GM18526 (cell line): ENCODE measurements at regions not wholly inside any gene's neighbourhood (a gene's known extent, or its start where the extent isn't known, plus 50 kb on each side); places are given as distances from the start of the nearest gene placed in this dataset.

ENCODE experiments used
- POLR2A ChIP-seq: IDR thresholded peaks from 3 replicates; pipeline ENCODE4 v1.6.1; 2011; ENCODE audit not compliant: insufficient read length; ENCODE audit errors: extremely low read depth

DNA sequence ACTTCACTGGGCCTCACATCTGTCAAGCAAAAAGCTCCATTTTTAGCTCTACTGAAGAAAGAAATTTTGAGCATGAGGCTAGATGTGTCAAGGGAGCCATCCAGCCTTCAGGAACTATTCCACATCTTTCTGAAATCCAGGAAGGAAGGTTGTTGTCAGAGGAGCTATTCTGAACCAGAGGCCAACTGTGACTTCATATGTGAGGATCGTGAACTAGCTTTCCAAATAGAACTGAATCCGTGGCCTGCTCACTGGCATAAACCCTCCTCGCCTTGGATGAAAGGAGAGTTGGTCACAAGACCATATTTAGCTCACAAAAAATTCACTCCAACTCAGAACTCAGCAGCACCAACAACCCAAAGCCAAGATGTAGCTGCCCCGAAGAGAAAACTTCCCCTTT is 195.8 kb downstream of the FOXO1 start:
- TF ChIP-seq POLR2A = no peak

DNA sequence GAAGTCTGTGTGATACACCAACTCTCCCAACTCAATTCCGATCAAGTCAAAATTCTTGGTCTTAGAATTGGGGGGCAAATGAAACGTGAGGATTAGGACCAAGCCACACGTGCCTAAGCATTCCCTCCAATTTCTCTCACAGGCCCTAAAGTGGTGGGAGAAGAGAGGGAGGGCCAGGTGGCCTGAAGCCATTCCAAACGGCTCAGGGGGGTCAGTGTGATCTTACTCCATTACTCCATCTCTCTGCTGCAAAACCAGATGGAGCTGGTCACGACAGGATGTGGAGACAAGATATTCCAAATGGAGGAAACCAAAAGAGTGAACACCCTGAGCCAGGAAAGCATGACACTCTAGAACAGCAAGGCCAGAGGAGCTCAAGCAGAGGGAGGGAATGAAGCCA is 195.4 kb downstream of the FOXO1 start:
- TF ChIP-seq POLR2A = no peak

DNA sequence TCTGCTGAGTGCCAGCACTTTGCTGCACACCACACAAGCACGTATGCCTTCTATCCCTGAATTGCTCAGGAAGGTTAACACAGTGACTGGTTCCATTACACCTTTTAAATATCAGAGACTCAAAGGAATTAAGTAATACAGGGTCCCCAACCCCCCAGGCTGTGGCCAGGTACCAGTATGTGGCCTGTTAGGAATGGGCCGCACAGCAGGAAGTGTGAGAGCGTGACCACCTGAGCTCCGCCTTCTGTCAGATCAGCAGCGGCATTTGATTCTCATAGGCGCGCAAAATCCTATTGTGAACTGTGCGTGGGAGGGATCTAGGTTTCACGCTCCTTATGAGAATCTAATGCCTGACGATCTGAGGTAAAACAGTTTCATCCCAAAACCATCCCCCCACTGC is 194.5 kb downstream of the FOXO1 start:
- no peak for TF ChIP-seq POLR2A

DNA sequence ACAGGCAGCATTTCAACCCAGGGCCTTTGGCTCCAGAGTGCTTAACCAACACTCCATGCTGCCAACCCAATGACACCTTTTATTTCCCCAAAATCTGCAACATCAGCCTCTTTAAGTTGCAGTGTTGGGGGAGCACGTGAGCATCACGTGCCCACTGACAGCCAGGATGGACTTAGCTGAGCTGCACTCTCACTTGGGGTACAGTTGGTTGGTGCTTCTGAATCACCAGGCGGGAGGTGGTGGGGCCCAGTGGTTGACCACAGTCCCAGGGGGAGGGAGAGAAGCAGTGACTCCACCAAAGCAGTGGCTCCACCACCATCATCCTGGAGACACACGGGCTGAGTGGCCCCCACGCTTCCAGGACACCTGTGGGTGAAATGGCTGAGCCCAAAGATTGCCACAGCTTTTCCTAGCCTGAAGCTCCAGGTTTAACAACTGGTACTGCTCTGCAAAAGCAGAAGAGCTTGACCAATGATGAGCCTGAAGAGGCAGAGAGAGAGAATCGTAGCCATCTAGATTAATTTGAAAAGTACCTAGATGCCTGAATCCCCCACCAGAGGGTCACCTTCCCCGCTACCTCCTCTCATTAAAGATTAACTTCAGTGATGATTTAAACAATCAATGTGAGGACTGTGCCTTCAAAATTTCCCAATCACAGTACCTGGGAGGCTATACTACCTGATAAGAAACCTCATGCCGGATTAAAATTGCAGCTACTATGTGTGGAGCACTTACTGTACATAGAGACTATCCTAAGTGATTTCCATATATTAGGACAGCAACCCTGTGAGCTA is 193.8 kb downstream of the FOXO1 start:
- TF ChIP-seq POLR2A = no peak

DNA sequence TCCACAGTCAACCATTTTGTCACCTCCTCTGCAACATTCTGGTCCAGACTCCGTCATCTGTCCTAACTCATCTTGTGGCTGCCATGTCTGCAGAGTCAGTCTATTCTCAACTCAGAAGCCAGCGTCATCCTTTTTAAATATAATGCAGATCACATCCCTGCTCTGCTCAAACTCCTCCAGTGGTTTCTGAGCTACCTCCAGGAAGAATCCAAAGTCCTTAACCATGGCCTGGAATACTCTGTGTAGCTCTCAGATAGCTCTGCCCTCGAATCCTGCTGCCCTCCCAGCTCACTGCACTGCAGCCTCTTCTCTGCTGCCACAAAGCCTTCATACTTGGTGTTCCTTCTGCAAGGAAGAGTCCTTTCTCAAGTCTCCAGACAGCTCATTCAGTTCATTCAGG is 190.8 kb downstream of the FOXO1 start:
- TF ChIP-seq POLR2A = no peak

DNA sequence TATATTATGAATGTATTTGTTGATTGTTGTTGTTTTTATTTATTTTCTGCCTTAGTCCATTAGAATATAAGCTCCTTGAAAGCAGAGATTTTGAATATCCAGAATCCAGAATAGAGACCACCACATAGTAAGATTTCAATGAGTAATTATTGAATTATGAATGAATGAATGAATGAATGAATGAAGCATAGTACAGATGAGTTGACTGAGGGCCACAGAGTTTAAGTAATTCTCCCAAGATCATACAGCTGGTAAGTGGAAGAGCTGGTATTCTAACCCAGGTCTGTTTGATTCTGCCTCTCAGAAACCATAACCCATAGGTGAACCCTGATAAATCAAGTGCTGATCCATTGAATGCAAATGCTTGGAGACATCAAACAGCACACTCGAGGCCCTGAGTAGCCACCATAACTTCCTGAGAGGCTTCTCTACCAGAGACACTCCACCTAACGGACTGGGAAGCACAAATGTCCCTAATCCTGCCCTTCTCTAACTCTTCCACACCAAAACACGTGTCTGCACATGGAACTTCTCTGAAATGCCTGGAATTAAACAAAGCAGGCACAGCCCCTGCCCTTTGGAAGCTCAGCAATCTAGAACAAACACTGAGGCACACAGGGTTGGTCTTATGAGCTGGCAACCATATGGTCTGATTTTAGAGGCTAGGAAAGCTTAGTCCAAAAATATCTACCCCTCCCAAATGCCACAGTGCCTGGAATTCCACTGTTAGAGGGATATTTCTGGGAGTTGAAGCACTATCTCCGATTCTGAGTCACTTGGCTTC is 190.1 kb downstream of the FOXO1 start:
- TF ChIP-seq POLR2A = no peak

DNA sequence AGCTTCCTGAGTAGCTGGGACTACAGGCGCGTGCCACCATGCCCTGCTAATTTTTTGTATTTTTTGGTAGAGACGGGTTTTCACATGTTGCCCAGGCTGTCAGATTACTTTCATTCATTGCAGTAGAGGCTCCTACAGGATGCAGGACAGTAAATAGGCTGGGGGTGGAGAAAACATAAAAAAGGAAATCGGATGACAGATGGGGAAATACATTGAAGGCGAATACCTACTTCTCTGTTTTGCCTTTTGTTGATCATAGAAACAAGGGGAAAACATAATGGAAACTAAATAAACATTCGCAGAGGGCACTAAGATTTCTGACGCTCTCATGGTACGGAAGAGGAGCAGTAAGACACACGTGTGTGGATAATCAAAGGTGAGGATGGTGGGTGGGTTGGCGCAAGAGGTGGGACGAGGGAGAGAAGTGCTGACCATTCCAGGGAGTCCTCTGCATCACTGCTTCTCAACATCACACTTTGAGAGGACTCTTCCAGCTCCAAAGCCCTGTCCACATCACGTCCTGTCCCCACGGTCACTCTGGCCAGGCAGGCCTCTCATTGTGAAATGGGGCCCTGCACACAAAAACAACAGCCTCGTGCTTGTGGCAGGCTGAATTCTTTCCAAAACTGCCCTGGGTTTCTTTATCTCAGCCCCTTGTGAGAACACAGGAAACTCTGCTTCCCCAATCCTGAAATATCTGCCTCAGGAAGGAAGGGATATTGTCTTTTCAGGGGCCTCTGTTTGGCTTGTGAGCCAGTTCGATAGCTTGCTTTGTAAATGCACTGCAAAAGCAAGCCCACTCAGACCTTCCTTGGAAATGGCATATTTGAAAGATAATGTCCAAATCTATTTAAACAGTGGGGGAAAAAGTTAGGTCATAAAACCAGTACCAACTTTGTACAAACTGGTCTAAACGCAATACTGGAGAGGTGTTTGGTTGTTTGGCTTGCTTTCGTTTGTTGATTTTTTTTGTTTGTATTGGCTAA is 188.5 kb downstream of the FOXO1 start:
- no peak for TF ChIP-seq POLR2A

DNA sequence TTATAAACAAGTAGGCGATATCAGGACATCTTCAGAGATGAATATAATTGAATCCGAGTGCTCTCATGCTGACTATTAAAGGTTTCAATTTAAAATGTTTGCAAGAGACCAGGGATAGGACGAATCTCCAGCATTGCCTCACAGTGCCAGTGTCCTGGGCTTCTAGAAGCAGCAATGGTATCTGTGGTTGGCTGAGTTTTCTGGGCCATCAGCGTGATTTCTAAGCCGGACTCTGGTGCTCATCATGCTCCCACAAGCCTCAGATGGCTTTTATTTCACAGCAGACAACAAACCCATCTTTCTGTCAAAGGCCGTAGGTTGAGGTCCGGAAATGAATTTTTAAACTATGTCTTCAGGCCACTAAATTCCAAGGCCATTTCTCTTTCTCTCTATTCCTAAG is 187.7 kb downstream of the FOXO1 start:
- no peak for TF ChIP-seq POLR2A

DNA sequence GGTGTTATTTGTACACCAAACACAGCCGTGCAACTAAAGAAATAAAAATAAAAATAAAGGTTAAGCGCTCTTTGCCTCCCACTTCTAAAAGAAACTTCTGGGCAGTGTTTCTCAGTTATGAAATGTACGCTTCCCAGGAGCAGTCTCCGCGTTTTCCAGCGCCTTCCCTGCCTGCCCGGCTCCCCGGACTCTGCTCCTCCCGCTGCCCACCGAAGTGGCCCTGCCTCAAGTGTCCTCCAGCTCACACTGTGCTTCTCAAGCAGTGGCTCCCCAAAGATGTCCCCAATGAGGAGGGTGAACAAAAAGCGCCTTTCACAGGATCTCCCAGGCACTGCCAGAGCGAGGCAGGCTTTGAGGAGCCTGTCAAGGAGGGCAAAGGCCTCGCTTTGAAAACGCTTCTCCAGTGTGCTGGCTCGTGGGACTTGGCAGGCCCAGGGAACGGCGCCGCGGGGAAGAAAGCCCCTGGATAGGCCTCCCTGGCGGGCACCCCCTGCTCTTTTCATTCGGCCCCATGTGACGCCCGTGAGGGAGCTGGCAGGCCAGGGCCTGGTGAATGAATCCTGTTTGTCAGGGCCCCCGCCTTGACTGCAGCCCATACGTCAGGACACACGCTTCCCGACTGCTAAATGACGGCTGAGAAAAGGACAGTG is 187.1 kb downstream of the FOXO1 start:
- TF ChIP-seq POLR2A = no peak

DNA sequence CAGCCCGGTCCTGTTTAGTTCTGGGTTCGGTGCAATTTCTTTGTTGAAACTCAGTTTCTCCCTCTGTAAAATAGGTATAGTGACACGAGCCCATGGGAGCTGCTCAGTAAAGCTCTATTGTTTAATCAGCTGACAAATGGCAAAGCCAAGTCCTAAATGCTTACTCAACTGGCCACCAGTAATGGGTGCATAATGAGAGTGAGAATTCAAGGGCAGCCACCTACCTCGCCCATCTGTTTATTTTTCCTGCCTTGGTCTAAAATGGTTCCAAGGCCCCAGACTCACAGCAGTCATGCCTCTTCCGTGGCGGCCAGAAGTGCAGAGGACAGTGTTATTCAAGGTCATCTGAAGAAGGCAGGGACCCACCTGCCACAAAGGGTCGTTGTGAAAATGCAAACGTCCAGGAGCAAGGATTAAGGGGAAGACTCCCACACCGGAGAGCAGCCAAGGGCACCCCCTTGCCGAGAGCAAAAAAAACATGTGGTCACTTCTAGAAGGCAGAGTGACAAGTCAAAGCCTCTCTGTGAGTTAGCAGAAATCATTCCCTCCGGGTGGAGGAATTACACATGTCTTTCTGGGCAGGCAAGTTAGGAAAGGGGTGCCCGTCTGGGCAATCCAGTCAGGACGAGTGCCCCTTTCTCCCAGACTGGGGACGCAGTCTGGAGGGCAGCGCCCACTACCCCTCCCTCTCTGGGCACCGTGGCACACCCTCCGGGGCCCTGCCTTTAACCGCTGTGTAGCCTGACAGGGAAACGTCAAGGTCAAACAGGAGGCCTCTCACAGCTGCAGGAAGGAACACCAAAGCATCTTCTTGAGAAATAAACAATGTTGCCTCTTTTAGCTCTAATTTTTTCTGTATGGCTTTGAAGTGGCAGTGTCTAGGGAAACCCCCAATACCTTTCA is 186.2 kb downstream of the FOXO1 start:
- no peak for TF ChIP-seq POLR2A

DNA sequence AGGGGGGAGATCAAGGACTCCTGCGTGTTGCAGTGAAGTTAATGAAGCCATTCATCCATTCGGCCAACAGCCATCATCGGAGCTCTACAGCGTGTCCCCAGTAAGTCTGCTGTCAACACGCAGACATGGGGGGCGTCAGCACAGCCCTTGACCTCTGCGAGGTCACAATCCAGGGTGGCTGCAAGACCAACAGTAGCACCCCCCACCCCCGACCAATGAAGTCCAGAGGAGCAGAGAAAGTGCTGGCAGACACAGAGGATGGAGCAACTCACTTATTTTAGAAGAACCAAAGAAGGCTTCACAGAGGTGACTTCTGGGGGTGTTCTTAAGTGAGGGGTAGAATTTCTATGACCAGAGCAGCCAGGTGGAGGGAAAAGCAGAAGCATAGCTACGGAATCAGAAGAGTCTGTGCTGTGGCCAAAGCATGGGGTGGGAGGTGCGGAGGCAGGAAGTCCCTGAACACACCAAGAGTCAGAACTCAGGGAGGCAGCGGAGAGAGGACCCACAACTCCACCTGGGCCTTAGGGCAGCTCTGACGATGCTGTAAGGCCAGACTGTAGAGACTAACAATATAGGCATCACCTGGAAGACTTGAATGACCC is 185.4 kb downstream of the FOXO1 start:
- TF ChIP-seq POLR2A = no peak

DNA sequence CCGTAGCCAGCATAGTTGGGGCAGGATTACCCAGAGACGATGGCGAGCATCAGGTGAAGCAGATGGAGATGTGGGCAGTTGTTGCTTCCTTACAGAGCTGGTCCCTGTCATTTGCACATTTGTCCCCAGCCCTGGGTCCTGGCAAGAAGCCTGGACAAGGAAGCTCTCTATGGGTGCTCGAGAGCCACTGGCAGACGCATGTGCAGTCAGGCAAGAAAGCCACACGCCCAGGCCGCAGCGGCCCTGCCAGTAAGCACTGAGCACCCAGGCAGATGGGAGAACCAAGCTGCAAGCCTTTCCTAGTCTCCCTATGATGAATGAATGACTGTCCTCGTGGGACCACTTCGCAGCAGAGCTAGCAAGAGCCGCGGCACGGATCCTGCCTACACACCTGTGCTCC is 182.8 kb downstream of the FOXO1 start:
- no peak for TF ChIP-seq POLR2A

DNA sequence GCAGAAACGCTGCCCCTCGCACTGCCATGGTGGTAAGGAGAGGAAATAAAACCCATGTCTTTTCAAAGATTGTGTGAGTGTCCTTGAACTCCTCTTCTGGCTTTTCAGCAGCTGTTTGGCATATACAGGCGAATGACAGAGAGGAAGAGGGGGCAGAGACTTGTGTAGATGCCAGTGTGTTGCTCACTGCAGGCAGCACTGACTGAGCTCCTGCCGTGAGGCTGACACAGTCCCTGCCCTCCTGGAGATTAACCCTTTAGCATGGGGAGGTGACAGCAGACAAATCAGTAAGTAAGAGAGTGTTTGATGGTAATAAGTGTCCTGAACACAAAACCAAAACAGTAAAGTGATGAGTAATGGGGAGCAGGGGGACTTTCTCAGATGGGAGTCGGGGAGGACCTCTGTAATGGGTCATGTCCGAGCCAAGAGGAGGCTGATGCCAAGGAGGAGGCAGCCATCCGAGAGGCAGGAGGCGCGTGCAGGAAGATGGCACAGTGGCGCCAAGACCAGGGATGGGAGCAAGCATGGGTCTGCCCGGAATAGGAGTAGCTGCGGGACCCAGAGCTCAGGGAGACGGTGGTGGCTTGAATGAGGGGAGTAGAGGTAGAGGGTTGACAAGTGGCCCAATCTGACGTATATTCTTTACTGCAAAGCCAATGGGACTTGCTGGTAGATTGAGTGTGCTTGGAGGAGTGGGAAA is 182.2 kb downstream of the FOXO1 start:
- TF ChIP-seq POLR2A = no peak

DNA sequence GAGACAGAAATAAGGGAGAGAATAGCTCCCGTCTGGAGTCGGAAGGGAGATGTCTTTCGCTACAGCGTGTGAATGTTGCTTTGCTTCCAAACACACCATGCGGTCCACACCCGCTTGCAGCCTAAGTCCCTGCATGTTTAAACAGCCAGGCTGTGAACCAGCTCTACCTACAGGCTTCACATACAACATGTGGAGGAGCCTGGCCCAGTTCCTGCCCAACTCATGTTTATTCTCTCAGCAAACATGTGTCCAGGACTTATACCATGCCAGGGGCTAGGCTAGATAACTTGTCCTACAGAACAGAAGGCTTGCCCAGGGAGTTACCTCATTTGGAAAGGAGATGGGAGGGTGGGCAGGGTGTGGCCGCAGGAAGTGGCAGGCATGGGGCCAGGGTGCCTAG is 181.5 kb downstream of the FOXO1 start:
- TF ChIP-seq POLR2A = no peak
